ENCODE measurements at regions not wholly inside any gene's neighbourhood (a gene's known extent, or its start where the extent isn't known, plus 50 kb on each side); places are given as distances from the start of the nearest gene placed in this dataset.

DNA sequence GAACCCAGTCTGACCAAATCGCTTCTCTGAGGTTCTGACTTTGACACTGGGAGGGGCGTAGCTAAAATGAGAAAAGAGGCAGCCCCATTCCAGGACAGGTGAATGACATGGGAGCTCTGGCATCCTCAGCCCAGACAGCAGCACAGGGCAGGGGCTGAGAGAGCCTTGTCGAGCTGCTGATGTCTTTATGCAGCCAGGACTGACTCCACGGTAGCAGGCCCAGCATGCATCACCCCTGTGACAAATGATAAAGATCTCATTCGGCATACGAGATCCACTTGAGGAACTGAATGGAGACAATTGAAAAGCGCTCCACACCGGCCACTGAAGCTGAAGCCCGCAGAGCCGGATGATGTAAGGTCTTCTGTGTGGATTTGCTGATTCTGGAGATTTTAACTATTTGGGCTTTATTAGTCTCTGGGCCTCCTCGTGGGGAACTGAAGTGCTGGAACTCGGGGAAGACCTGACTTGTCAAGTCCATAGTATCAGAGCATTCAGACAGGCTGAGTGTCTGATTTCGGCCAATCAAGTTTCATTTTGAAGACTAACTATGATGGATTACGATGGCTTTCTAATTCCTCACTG lies 56.9 kb upstream of the MAP1LC3B2 start:
- ChIA-PET CTCF (no interaction called here), POLR2A (no interaction called here)
- DNase-seq (ENCODE audit: low read depth, low spot score), result no peak
- Histone ChIP-seq H3K27ac (ENCODE audit: low read depth, low read length) (no peak overlapping the region), H3K9me3 (ENCODE audit: control insufficient read depth, insufficient read depth, low read length) (no peaks in the 10 kb centered on the region), H3K27me3 (ENCODE audit: control insufficient read depth, insufficient read depth, low read length) (no peaks in the 10 kb centered on the region), H3K4me3 (ENCODE audit: low read depth, low read length) (no peak overlapping the region)
- TF ChIP-seq, protein P1, sequence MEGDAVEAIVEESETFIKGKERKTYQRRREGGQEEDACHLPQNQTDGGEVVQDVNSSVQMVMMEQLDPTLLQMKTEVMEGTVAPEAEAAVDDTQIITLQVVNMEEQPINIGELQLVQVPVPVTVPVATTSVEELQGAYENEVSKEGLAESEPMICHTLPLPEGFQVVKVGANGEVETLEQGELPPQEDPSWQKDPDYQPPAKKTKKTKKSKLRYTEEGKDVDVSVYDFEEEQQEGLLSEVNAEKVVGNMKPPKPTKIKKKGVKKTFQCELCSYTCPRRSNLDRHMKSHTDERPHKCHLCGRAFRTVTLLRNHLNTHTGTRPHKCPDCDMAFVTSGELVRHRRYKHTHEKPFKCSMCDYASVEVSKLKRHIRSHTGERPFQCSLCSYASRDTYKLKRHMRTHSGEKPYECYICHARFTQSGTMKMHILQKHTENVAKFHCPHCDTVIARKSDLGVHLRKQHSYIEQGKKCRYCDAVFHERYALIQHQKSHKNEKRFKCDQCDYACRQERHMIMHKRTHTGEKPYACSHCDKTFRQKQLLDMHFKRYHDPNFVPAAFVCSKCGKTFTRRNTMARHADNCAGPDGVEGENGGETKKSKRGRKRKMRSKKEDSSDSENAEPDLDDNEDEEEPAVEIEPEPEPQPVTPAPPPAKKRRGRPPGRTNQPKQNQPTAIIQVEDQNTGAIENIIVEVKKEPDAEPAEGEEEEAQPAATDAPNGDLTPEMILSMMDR (IDR thresholded peaks at IDR 0.05; ENCODE audit: low read depth, low read length), result no peak

- TF ChIP-seq, protein P1 (IDR thresholded peaks at IDR 0.05; ENCODE audit: low read depth, low read length), result no peak
- CTCF ChIA-PET, result no interaction called here
- H3K27me3 ChIP-seq (ENCODE audit: control insufficient read depth, insufficient read depth, low read length), result no peaks in the 10 kb centered on the region
- H3K27ac ChIP-seq (ENCODE audit: low read depth, low read length), result no peak overlapping the region
- no peak for DNase-seq (ENCODE audit: low read depth, low spot score)
- POLR2A ChIA-PET, result no interaction called here
- H3K9me3 ChIP-seq (ENCODE audit: control insufficient read depth, insufficient read depth, low read length), result no peaks in the 10 kb centered on the region
- H3K4me3 ChIP-seq (ENCODE audit: low read depth, low read length), result no peak overlapping the region
Measured at GRCh38 chr12:116502989-116503496, 56.1 kb upstream of the MAP1LC3B2 start.

- no peak for DNase-seq (ENCODE audit: low read depth, low spot score)
Measured at GRCh38 chr12:116504438-116504837, 54.7 kb upstream of the MAP1LC3B2 start.

GRCh38 chr12:116506697-116507064 lies 52.5 kb upstream of the MAP1LC3B2 start:
- no peaks in the 10 kb centered on the region for H3K27me3 ChIP-seq (ENCODE audit: control insufficient read depth, insufficient read depth, low read length)
- CTCF ChIA-PET, result no interaction called here
- H3K4me3 ChIP-seq (ENCODE audit: low read depth, low read length), result no peak overlapping the region
- DNase-seq (ENCODE audit: low read depth, low spot score), result no peak
- TF ChIP-seq, protein P1 (IDR thresholded peaks at IDR 0.05; ENCODE audit: low read depth, low read length), result no peak
- POLR2A ChIA-PET, result no interaction called here
- no peaks in the 10 kb centered on the region for H3K9me3 ChIP-seq (ENCODE audit: control insufficient read depth, insufficient read depth, low read length)
- H3K27ac ChIP-seq (ENCODE audit: low read depth, low read length), result no peak overlapping the region

More at GRCh38 chr12:116504438-116504837, 54.7 kb upstream of the MAP1LC3B2 start:
- Histone ChIP-seq H3K9me3 (ENCODE audit: control insufficient read depth, insufficient read depth, low read length) (no peaks in the 10 kb centered on the region), H3K27me3 (ENCODE audit: control insufficient read depth, insufficient read depth, low read length) (no peaks in the 10 kb centered on the region), H3K27ac (ENCODE audit: low read depth, low read length) (no peak overlapping the region), H3K4me3 (ENCODE audit: low read depth, low read length) (no peak overlapping the region)
- TF ChIP-seq, protein P1 (IDR thresholded peaks at IDR 0.05; ENCODE audit: low read depth, low read length), result no peak
- ChIA-PET POLR2A (no interaction called here), CTCF (no interaction called here)

GRCh38 chr12:116508145-116509121 lies 50.7 kb upstream of the MAP1LC3B2 start:
- Histone ChIP-seq H3K27me3 (ENCODE audit: control insufficient read depth, insufficient read depth, low read length) (no peaks in the 10 kb centered on the region), H3K27ac (ENCODE audit: low read depth, low read length) (no peak overlapping the region), H3K9me3 (ENCODE audit: control insufficient read depth, insufficient read depth, low read length) (no peaks in the 10 kb centered on the region), H3K4me3 (ENCODE audit: low read depth, low read length) (peak overlapping the region; percentile 42)
- no peak for DNase-seq (ENCODE audit: low read depth, low spot score)
- TF ChIP-seq, protein P1 (IDR thresholded peaks at IDR 0.05; ENCODE audit: low read depth, low read length), result no peak
- CTCF ChIA-PET, result interaction anchor here (0.7 to 1.7 kb wide), 3 partner anchors 16 to 107 kb away, joined by 3 to 4 read pairs (median 4); no protein-coding TSS in a partner anchor
- POLR2A ChIA-PET, result interaction anchor here (0.7 kb wide), 1 partner anchor 17 kb away, joined by 3 read pairs; no protein-coding TSS in a partner anchor

Measured in AG04450 (cell line).